ENCODE measurements at regions not wholly inside any gene's neighbourhood (a gene's known extent, or its start where the extent isn't known, plus 50 kb on each side); places are given as distances from the start of the nearest gene placed in this dataset.

DNA sequence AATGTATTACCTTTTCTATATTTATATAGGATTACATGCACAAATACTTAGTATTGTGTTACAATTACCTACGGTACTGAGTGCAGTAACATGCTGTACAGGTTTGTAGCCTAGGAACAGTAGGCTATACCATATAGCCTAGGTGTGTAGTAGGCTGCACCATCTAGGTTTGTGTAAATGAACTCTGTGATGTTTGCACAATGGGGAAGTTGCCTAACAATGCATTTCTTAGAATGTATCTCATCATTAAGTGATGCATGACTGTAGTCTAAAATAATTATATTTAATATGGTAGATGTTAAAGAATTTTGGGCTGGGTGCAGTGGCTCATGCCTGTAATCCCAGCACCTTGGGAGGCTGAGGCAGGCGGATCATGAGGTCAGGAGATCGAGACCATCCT, 281.0 kb downstream of the KLF13 start:
- TF ChIP-seq BHLHE40 (IDR thresholded peaks at IDR 0.05; ENCODE audit: low read depth, low read length) (no peak), EHF (CRISPR knock-in tag; IDR thresholded peaks at IDR 0.05) (no peak), RCOR1 (IDR thresholded peaks at IDR 0.05; ENCODE audit: low read depth, low read length) (no peak), CHD2 (IDR thresholded peaks at IDR 0.05; ENCODE audit: low read length, partially characterized antibody) (no peak), ZNF302 (CRISPR knock-in tag; IDR thresholded peaks at IDR 0.05) (no peak), MAFK (IDR thresholded peaks at IDR 0.05; ENCODE audit: partially characterized antibody) (no peak), POLR2A (IDR thresholded peaks at IDR 0.05; ENCODE audit: low read length) (no peak), ZC3H11A (IDR thresholded peaks at IDR 0.05) (no peak), CEBPB (IDR thresholded peaks at IDR 0.05) (no peak)
- TF ChIP-seq, protein P1, sequence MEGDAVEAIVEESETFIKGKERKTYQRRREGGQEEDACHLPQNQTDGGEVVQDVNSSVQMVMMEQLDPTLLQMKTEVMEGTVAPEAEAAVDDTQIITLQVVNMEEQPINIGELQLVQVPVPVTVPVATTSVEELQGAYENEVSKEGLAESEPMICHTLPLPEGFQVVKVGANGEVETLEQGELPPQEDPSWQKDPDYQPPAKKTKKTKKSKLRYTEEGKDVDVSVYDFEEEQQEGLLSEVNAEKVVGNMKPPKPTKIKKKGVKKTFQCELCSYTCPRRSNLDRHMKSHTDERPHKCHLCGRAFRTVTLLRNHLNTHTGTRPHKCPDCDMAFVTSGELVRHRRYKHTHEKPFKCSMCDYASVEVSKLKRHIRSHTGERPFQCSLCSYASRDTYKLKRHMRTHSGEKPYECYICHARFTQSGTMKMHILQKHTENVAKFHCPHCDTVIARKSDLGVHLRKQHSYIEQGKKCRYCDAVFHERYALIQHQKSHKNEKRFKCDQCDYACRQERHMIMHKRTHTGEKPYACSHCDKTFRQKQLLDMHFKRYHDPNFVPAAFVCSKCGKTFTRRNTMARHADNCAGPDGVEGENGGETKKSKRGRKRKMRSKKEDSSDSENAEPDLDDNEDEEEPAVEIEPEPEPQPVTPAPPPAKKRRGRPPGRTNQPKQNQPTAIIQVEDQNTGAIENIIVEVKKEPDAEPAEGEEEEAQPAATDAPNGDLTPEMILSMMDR (IDR thresholded peaks at IDR 0.05), result no peak
- TF ChIP-seq, protein P2, sequence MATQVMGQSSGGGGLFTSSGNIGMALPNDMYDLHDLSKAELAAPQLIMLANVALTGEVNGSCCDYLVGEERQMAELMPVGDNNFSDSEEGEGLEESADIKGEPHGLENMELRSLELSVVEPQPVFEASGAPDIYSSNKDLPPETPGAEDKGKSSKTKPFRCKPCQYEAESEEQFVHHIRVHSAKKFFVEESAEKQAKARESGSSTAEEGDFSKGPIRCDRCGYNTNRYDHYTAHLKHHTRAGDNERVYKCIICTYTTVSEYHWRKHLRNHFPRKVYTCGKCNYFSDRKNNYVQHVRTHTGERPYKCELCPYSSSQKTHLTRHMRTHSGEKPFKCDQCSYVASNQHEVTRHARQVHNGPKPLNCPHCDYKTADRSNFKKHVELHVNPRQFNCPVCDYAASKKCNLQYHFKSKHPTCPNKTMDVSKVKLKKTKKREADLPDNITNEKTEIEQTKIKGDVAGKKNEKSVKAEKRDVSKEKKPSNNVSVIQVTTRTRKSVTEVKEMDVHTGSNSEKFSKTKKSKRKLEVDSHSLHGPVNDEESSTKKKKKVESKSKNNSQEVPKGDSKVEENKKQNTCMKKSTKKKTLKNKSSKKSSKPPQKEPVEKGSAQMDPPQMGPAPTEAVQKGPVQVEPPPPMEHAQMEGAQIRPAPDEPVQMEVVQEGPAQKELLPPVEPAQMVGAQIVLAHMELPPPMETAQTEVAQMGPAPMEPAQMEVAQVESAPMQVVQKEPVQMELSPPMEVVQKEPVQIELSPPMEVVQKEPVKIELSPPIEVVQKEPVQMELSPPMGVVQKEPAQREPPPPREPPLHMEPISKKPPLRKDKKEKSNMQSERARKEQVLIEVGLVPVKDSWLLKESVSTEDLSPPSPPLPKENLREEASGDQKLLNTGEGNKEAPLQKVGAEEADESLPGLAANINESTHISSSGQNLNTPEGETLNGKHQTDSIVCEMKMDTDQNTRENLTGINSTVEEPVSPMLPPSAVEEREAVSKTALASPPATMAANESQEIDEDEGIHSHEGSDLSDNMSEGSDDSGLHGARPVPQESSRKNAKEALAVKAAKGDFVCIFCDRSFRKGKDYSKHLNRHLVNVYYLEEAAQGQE (IDR thresholded peaks at IDR 0.05), result no peak
- TF ChIP-seq, protein P3, sequence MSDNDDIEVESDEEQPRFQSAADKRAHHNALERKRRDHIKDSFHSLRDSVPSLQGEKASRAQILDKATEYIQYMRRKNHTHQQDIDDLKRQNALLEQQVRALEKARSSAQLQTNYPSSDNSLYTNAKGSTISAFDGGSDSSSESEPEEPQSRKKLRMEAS (IDR thresholded peaks at IDR 0.05), result no peak
- TF ChIP-seq, protein P4, sequence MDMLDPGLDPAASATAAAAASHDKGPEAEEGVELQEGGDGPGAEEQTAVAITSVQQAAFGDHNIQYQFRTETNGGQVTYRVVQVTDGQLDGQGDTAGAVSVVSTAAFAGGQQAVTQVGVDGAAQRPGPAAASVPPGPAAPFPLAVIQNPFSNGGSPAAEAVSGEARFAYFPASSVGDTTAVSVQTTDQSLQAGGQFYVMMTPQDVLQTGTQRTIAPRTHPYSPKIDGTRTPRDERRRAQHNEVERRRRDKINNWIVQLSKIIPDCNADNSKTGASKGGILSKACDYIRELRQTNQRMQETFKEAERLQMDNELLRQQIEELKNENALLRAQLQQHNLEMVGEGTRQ (IDR thresholded peaks at IDR 0.05), result no peak

All from A549 (cell line).